T-helper 17 cell (primary cell): ENCODE measurements at regions not wholly inside any gene's neighbourhood (a gene's known extent, or its start where the extent isn't known, plus 50 kb on each side); places are given as distances from the start of the nearest gene placed in this dataset.

ENCODE experiments used
- ATAC-seq: fragments of 150-1000 bp; cut with Tn5 transposase; 2 replicates; pipeline ENCODE4 v1.10.0; 2021; ENCODE audit warnings: mild to moderate bottlenecking, moderate library complexity
- DNase-seq, 3 donors: peaks; one replicate each; pipeline versions ENCODE4 v3.0.0 to v3.0.0-alpha.2; 2020 to 2021
- H3K9me3 ChIP-seq: one replicate; pipeline ENCODE4 v1.7.0; 2013; ENCODE audit warnings: low read length, mild to moderate bottlenecking; ENCODE audit not compliant: control insufficient read depth, poor library complexity, severe bottlenecking
- H3K27ac Mint-ChIP-seq: one replicate; pipeline ENCODE4 v1.8.0; 2022; ENCODE audit warnings: mild to moderate bottlenecking, moderate library complexity, mixed read lengths
- H3K27me3 Mint-ChIP-seq: one replicate; pipeline ENCODE4 v1.8.0; 2022; ENCODE audit warnings: mixed read lengths
- H3K36me3 Mint-ChIP-seq: one replicate; pipeline ENCODE4 v1.8.0; 2022; ENCODE audit warnings: low read depth, mixed read lengths
- H3K4me1 Mint-ChIP-seq: one replicate; pipeline ENCODE4 v1.8.0; 2022; ENCODE audit warnings: mild to moderate bottlenecking, mixed read lengths
- H3K4me3 Mint-ChIP-seq: one replicate; pipeline ENCODE4 v1.8.0; 2022; ENCODE audit warnings: mild to moderate bottlenecking, moderate library complexity, mixed read lengths

DNA sequence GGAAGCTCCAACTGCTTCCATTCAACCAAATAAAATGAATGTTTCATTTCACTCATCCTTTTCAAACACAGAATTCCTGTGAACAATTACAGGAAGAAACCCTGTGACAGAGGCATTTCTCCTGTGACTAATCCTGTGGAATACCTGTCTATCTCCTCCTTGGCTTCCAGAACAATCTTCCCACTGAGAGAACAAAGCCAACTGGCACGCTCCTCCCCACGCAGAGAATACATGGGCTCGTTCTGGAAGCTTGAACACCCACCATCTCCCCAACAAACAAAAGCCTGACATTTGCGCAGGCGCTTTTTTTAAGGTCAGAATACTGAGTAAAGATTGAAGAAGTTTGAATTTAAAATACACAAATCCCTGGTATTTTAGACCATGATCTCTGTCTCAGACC lies 104.7 kb upstream of the SLC66A3 start:
- no peak overlapping the region for H3K4me3 Mint-ChIP-seq
- no peak for ATAC-seq
- H3K4me1 Mint-ChIP-seq = peaks cover 4% of the 10 kb centered on the region

GRCh38 chr2:11051280-11051679 lies 104.0 kb upstream of the SLC66A3 start:
- peaks cover 44% of the 10 kb centered on the region for H3K27me3 Mint-ChIP-seq
- H3K36me3 Mint-ChIP-seq = peaks cover 3% of the 10 kb centered on the region
- no peak overlapping the region for H3K4me3 Mint-ChIP-seq
- no peak for DNase-seq
- ATAC-seq = no peak
- H3K27ac Mint-ChIP-seq = no peak overlapping the region
- peaks cover 4% of the 10 kb centered on the region for H3K4me1 Mint-ChIP-seq
- no peaks in the 10 kb centered on the region for H3K9me3 ChIP-seq

More for the DNA sequence above, 104.7 kb upstream of the SLC66A3 start:
- no peaks in the 10 kb centered on the region for H3K9me3 ChIP-seq
- no peak for DNase-seq
- Mint-ChIP-seq H3K27me3 (peaks cover 42% of the 10 kb centered on the region), H3K36me3 (peaks cover 3% of the 10 kb centered on the region), H3K27ac (no peak overlapping the region)

DNA sequence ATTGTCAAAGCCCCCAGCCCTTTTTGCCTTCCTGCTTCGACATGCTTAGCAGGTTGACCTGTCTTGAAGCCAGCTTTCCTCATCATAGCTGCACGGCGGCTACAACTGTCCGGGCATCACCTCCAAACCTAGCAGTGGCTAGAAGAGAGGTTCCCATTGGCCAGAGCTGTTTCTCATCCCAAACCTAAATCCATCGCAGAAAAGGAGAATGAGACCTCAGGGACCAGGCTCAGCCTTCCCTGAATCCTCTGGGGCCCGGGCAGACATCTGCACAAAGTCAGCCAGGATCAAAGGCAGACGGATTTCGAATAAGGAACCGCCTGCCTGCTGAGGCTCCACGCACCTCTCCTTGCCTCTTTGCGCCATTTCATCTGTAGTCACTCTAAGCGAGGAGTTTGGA lies 101.7 kb upstream of the SLC66A3 start:
- ATAC-seq = no peak
- no peak for DNase-seq
- H3K9me3 ChIP-seq = no peaks in the 10 kb centered on the region
- Mint-ChIP-seq H3K4me1 (peaks cover 4% of the 10 kb centered on the region), H3K36me3 (peaks cover 3% of the 10 kb centered on the region), H3K4me3 (no peak overlapping the region), H3K27me3 (peaks cover 65% of the 10 kb centered on the region), H3K27ac (no peak overlapping the region)

- H3K27ac Mint-ChIP-seq = no peak overlapping the region
- peaks cover 2% of the 10 kb centered on the region for H3K4me1 Mint-ChIP-seq
- no peak overlapping the region for H3K4me3 Mint-ChIP-seq
- ATAC-seq (no peak), DNase-seq (no peak)
- no peaks in the 10 kb centered on the region for H3K36me3 Mint-ChIP-seq
- peaks cover 54% of the 10 kb centered on the region for H3K27me3 Mint-ChIP-seq
- H3K9me3 ChIP-seq = no peaks in the 10 kb centered on the region
These were observed 100.2 kb upstream of the SLC66A3 start for GRCh38 chr2:11054783-11055678.

DNA sequence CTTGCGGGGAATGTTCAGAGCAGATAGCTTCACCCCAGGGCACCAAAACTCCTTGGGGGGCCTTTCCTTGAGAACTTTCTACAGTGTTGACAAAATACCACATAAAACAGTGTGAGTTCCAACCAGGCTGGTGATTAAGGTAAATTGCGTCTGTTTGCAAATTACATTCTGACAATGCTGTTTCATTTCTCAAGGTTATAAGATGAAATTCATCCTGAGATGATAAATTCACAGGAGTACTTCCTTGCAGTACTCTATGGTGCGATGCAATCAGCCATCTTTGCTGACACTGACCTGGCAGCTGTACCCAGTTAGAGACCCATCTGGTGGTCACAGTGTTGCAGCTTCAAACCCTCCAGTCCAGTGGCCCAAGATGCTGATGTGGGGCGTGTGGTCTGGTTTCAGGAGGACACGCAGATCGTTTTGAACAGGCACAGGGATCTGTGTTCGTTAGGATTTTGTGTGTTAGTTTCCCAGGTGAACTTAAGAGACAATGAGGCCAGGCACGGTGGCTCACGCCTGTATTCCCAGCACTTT lies 99.5 kb upstream of the SLC66A3 start:
- Mint-ChIP-seq H3K4me1 (peaks cover 2% of the 10 kb centered on the region), H3K27me3 (peaks cover 54% of the 10 kb centered on the region), H3K4me3 (no peak overlapping the region), H3K36me3 (no peaks in the 10 kb centered on the region), H3K27ac (no peak overlapping the region)
- no peaks in the 10 kb centered on the region for H3K9me3 ChIP-seq
- ATAC-seq = no peak
- DNase-seq = no peak

GRCh38 chr2:11056614-11057013 lies 98.7 kb upstream of the SLC66A3 start:
- Mint-ChIP-seq H3K4me1 (peaks cover 2% of the 10 kb centered on the region), H3K36me3 (no peaks in the 10 kb centered on the region), H3K4me3 (no peak overlapping the region), H3K27me3 (peaks cover 51% of the 10 kb centered on the region), H3K27ac (no peak overlapping the region)
- DNase-seq = no peak
- peaks cover 2% of the 10 kb centered on the region for H3K9me3 ChIP-seq
- ATAC-seq = no peak

GRCh38 chr2:11057031-11057430 lies 98.2 kb upstream of the SLC66A3 start:
- no peak for ATAC-seq
- Mint-ChIP-seq H3K4me1 (peaks cover 2% of the 10 kb centered on the region), H3K4me3 (no peak overlapping the region), H3K27ac (no peak overlapping the region), H3K27me3 (peaks cover 48% of the 10 kb centered on the region), H3K36me3 (no peaks in the 10 kb centered on the region)
- no peak for DNase-seq
- peaks cover 2% of the 10 kb centered on the region for H3K9me3 ChIP-seq

GRCh38 chr2:11058129-11058528 lies 97.1 kb upstream of the SLC66A3 start:
- H3K27ac Mint-ChIP-seq = no peak overlapping the region
- peaks cover 2% of the 10 kb centered on the region for H3K9me3 ChIP-seq
- H3K27me3 Mint-ChIP-seq = peaks cover 44% of the 10 kb centered on the region
- DNase-seq (no peak), ATAC-seq (no peak)
- no peak overlapping the region for H3K4me3 Mint-ChIP-seq
- peaks cover 3% of the 10 kb centered on the region for H3K36me3 Mint-ChIP-seq
- H3K4me1 Mint-ChIP-seq = peaks cover 2% of the 10 kb centered on the region

GRCh38 chr2:11060376-11061169 lies 94.7 kb upstream of the SLC66A3 start:
- H3K27ac Mint-ChIP-seq = no peak overlapping the region
- ATAC-seq = no peak

GRCh38 chr2:11065833-11066485 lies 89.3 kb upstream of the SLC66A3 start:
- Mint-ChIP-seq H3K4me3 (no peak overlapping the region), H3K4me1 (peaks cover 2% of the 10 kb centered on the region), H3K27me3 (peaks cover 31% of the 10 kb centered on the region), H3K36me3 (peaks cover 3% of the 10 kb centered on the region), H3K27ac (no peak overlapping the region)
- no peak for ATAC-seq
- peaks cover under 1% of the 10 kb centered on the region for H3K9me3 ChIP-seq
- no peak for DNase-seq

More at GRCh38 chr2:11060376-11061169, 94.7 kb upstream of the SLC66A3 start:
- DNase-seq = no peak
- Mint-ChIP-seq H3K36me3 (peaks cover 3% of the 10 kb centered on the region), H3K4me1 (no peaks in the 10 kb centered on the region), H3K4me3 (no peak overlapping the region), H3K27me3 (peaks cover 36% of the 10 kb centered on the region)
- H3K9me3 ChIP-seq = peaks cover 2% of the 10 kb centered on the region

GRCh38 chr2:11067221-11068078 lies 87.8 kb upstream of the SLC66A3 start:
- H3K27me3 Mint-ChIP-seq = peaks cover 34% of the 10 kb centered on the region
- H3K4me1 Mint-ChIP-seq = peaks cover 6% of the 10 kb centered on the region
- no peak for ATAC-seq
- H3K4me3 Mint-ChIP-seq = no peak overlapping the region
- H3K36me3 Mint-ChIP-seq = peaks cover 2% of the 10 kb centered on the region
- no peaks in the 10 kb centered on the region for H3K9me3 ChIP-seq
- no peak for DNase-seq
- H3K27ac Mint-ChIP-seq = no peak overlapping the region

DNA sequence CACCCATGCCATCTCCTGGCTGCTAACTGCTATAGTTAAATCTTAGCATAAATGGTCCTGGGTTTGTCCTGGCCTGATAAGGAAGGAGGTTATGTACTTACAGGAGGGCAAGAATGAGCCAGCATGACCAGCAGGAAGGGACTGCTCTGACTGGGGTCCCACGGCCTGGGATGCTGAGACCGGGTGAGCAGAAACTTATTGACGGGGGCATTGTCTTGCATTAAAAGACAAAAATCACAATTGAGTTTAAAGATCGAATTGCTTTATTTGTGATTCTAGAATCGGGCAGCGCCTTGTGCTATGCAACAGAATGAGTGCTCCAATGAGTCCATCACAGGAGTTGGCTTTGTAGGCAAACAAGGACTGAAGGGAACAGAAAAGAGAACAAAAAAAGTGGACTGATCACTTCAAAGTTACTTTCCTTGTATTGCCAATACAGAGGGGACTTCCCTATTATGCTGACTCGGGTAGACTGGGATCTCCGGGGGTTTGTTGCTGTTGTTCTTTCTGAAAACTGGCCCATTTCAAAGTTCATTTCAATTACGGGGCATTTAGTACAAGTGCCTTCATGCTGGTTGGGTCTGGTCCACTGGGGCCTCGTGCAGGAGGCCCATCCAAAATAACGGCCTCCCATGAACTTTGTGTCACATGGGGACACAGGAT lies 87.1 kb upstream of the SLC66A3 start:
- Mint-ChIP-seq H3K27ac (no peak overlapping the region), H3K27me3 (peaks cover 42% of the 10 kb centered on the region), H3K36me3 (no peaks in the 10 kb centered on the region), H3K4me3 (no peak overlapping the region), H3K4me1 (peaks cover 13% of the 10 kb centered on the region)
- DNase-seq (no peak), ATAC-seq (no peak)
- H3K9me3 ChIP-seq = no peaks in the 10 kb centered on the region
